Transverse colon (tissue), 4 donors: ENCODE measurements at regions not wholly inside any gene's neighbourhood (a gene's known extent, or its start where the extent isn't known, plus 50 kb on each side); places are given as distances from the start of the nearest gene placed in this dataset.

Experiments used
- DNase-seq: peaks from one replicate; pipeline ENCODE4 v3.0.0-alpha.2; 2019
- H3K27ac ChIP-seq, 4 donors: fragments of 200-600 bp; sonication (generic); 2 replicates each; pipeline ENCODE4 v1.5.1; 2016 to 2018; ENCODE audit warnings: inconsistent platforms in 4 of 4
- H3K27me3 ChIP-seq: fragments of 200-600 bp; sonication (generic); 2 replicates; pipeline ENCODE4 v1.5.1; 2017; ENCODE audit warnings: inconsistent platforms
- H3K36me3 ChIP-seq, 4 donors: fragments of 200-600 bp; sonication (generic); 2 replicates each; pipeline ENCODE4 v1.5.1; 2017 to 2019; ENCODE audit warnings: inconsistent platforms in 4 of 4
- H3K4me1 ChIP-seq, 4 donors: fragments of 200-600 bp; sonication (generic); 2 replicates each; pipeline ENCODE4 v1.5.1; 2017 to 2020; ENCODE audit warnings: inconsistent platforms in 4 of 4
- H3K4me3 ChIP-seq, 4 donors: fragments of 200-600 bp; sonication (generic); 1 replicate in 1 of 4; 2 replicates in 3 of 4; pipeline versions ENCODE4 v1.5.1 to v1.6.1; 2017 to 2019; ENCODE audit warnings: inconsistent platforms in 4 of 4
- H3K9me3 ChIP-seq, 2 donors: fragments of 200-600 bp; sonication (generic); 2 replicates each; pipeline ENCODE4 v1.5.1; 2017 to 2019; ENCODE audit warnings: inconsistent platforms in 2 of 2
- CTCF ChIP-seq, 5 experiments: fragments of 200-600 bp in 3 of 5; fragments of 450-650 bp in 2 of 5; sonication (generic) in 3 of 5; IDR thresholded peaks; 1 replicate in 2 of 5; 2 replicates in 3 of 5; pipeline ENCODE4 v1.5.1; 2016 to 2017; ENCODE audit warnings: antibody characterized with exemption in 5 of 5, inconsistent platforms in 3 of 5, mild to moderate bottlenecking in 2 of 5, moderate library complexity in 1 of 5
- EP300 ChIP-seq: sonication (generic); formaldehyde crosslinking; IDR thresholded peaks from one replicate; pipeline ENCODE4 v1.6.1; 2017; ENCODE audit warnings: antibody characterized with exemption, low read depth
- POLR2A ChIP-seq: fragments of 450-650 bp; IDR thresholded peaks from one replicate; pipeline ENCODE4 v1.6.1; 2016; ENCODE audit warnings: antibody characterized with exemption, mild to moderate bottlenecking, moderate library complexity
- POLR2AphosphoS5 ChIP-seq, 3 donors: sonication (generic); formaldehyde crosslinking; IDR thresholded peaks; one replicate each; pipeline ENCODE4 v1.6.1; 2016; ENCODE audit warnings: antibody characterized with exemption in 3 of 3
- WGBS, 2 donors: methylation state at CpG; one replicate each; pipeline ENCODE4 v1.1.5; 2018; ENCODE audit warnings: low coverage in 1 of 2; 5-methylcytosine and 5-hydroxymethylcytosine counted together
- in situ Hi-C, 4 donors: fragments of 200-750 bp; cut with MboI; loops; one replicate each; pipeline versions ENCODE4 v1.15.0 to v1.15.1; 2017; ENCODE audit warnings: low sequenced_read_pairs in 3 of 4, low pct_ligation_motif_present in 1 of 4, low pct_unique_long_range_greater_than_20kb in 1 of 4
- intact Hi-C: fragments of 100-400 bp; cut with DNase I; formaldehyde crosslinking; loops from one replicate; pipeline ENCODE4 v1.15.1; 2023; ENCODE audit warnings: low total_unique reads

- Histone ChIP-seq H3K9me3 (peaks cover 4 to 8% of the 10 kb centered on the region in 2 donors), H3K27ac (no peak overlapping the region), H3K4me1 (no peaks in the 10 kb centered on the region), H3K27me3 (no peaks in the 10 kb centered on the region), H3K4me3 (no peak overlapping the region), H3K36me3 (no peaks in the 10 kb centered on the region)
- TF ChIP-seq EP300 = no peak
- no peak for TF ChIP-seq CTCF (IDR thresholded peaks at IDR 0.05)
- no peak for TF ChIP-seq POLR2A
- TF ChIP-seq POLR2AphosphoS5 (IDR thresholded peaks at IDR 0.05) = no peak
- 82 to 83% methylated on average over 2 to 4 of the region's 4 CpGs for WGBS, 2 donors
- in situ Hi-C loops (no loop called here), intact Hi-C loops (no loop called here)
- DNase-seq = no peak
These were observed 159.3 kb downstream of the EDN1 start for GRCh38 chr6:12449447-12449846.

GRCh38 chr6:12450467-12450866 is 160.3 kb downstream of the EDN1 start:
- Histone ChIP-seq H3K27me3 (no peaks in the 10 kb centered on the region), H3K9me3 (peaks cover 4 to 8% of the 10 kb centered on the region in 2 donors), H3K4me3 (no peak overlapping the region), H3K36me3 (no peaks in the 10 kb centered on the region), H3K27ac (no peak overlapping the region), H3K4me1 (no peaks in the 10 kb centered on the region)
- TF ChIP-seq EP300 (no peak), POLR2AphosphoS5 (IDR thresholded peaks at IDR 0.05) (no peak), CTCF (IDR thresholded peaks at IDR 0.05) (no peak)
- WGBS, 2 donors = 88 to 100% methylated on average over 1 of the region's 1 CpG
- no peak for DNase-seq
- in situ Hi-C loops (no loop called here), intact Hi-C loops (no loop called here)

GRCh38 chr6:12456343-12456742 is 166.2 kb downstream of the EDN1 start:
- TF ChIP-seq POLR2AphosphoS5 (IDR thresholded peaks at IDR 0.05) (no peak), CTCF (IDR thresholded peaks at IDR 0.05) (no peak), EP300 (no peak), POLR2A (no peak)
- no peaks in the 10 kb centered on the region for H3K36me3 ChIP-seq
- no peak overlapping the region for H3K4me3 ChIP-seq
- in situ Hi-C loops (no loop called here), intact Hi-C loops (no loop called here)
- no peaks in the 10 kb centered on the region for H3K4me1 ChIP-seq
- no peak for DNase-seq
- no peaks in the 10 kb centered on the region for H3K27me3 ChIP-seq
- no peak overlapping the region for H3K27ac ChIP-seq
- peaks cover 4 to 8% of the 10 kb centered on the region in 2 donors for H3K9me3 ChIP-seq
- WGBS, 2 donors = 94 to 97% methylated on average over 11 to 12 of the region's 12 CpGs

GRCh38 chr6:12457094-12457493 is 166.9 kb downstream of the EDN1 start:
- Histone ChIP-seq H3K9me3 (peaks cover 4 to 8% of the 10 kb centered on the region in 2 donors), H3K27ac (no peak overlapping the region), H3K27me3 (no peaks in the 10 kb centered on the region), H3K4me3 (no peak overlapping the region), H3K4me1 (no peaks in the 10 kb centered on the region), H3K36me3 (no peaks in the 10 kb centered on the region)
- in situ Hi-C loops (no loop called here), intact Hi-C loops (no loop called here)
- 81 to 89% methylated on average over 3 of the region's 3 CpGs for WGBS, 2 donors
- TF ChIP-seq POLR2A (no peak), EP300 (no peak), CTCF (IDR thresholded peaks at IDR 0.05) (no peak), POLR2AphosphoS5 (IDR thresholded peaks at IDR 0.05) (no peak)
- no peak for DNase-seq
